Neutrophil (primary cell): ENCODE measurements at regions not wholly inside any gene's neighbourhood (a gene's known extent, or its start where the extent isn't known, plus 50 kb on each side); places are given as distances from the start of the nearest gene placed in this dataset.
"Not testable (repeated sequence)": the region's sequence is repeated elsewhere in the genome, so short reads cannot be mapped to it uniquely, and the experiment has no call there.

Experiments
- H3K27ac ChIP-seq: fragments of 200-600 bp; sonication (generic); 2 replicates; pipeline ENCODE4 v1.5.1; 2016; ENCODE audit warnings: mild to moderate bottlenecking, moderate library complexity
- H3K27me3 ChIP-seq: fragments of 200-600 bp; sonication (generic); 2 replicates; pipeline ENCODE4 v1.6.0; 2016; ENCODE audit warnings: mild to moderate bottlenecking
- H3K36me3 ChIP-seq: fragments of 200-600 bp; sonication (generic); 2 replicates; pipeline ENCODE4 v1.5.1; 2017
- H3K4me1 ChIP-seq, 2 experiments: fragments of 200-600 bp in 1 of 2; sonication (generic) in 1 of 2; 1 replicate in 1 of 2; 2 replicates in 1 of 2; pipeline versions ENCODE4 v1.5.1 to v1.6.1; 2013 to 2016; ENCODE audit warnings: low read depth in 1 of 2, low read length in 1 of 2, mild to moderate bottlenecking in 1 of 2, moderate library complexity in 1 of 2; ENCODE audit not compliant: control insufficient read depth in 1 of 2, insufficient read depth in 1 of 2
- H3K4me3 ChIP-seq, 2 experiments: fragments of 200-600 bp in 1 of 2; sonication (generic) in 1 of 2; 1 replicate in 1 of 2; 2 replicates in 1 of 2; pipeline ENCODE4 v1.5.1; 2013 to 2016; ENCODE audit warnings: low read depth in 1 of 2, low read length in 1 of 2, mild to moderate bottlenecking in 1 of 2, moderate library complexity in 1 of 2
- H3K9me3 ChIP-seq: fragments of 200-600 bp; sonication (generic); 2 replicates; pipeline ENCODE4 v1.5.1; 2016
- CTCF ChIP-seq: fragments of 200-600 bp; sonication (generic); IDR thresholded peaks from 2 replicates; pipeline ENCODE4 v1.5.1; 2016; ENCODE audit warnings: antibody characterized with exemption

- H3K27me3 ChIP-seq: no peaks in the 10 kb centered on the region
- no peak for TF ChIP-seq CTCF
- H3K9me3 ChIP-seq: no peaks in the 10 kb centered on the region
- H3K4me1 ChIP-seq: no peaks in the 10 kb centered on the region
- no peak overlapping the region for H3K4me3 ChIP-seq
- H3K27ac ChIP-seq: no peak overlapping the region
- no peaks in the 10 kb centered on the region for H3K36me3 ChIP-seq
Observed at GRCh38 chr7:79984210-79984609, 150.4 kb upstream of the GNAI1 start.

- H3K9me3 ChIP-seq: no peaks in the 10 kb centered on the region
- H3K27ac ChIP-seq: no peak overlapping the region
- no peak for TF ChIP-seq CTCF
- H3K4me1 ChIP-seq: no peaks in the 10 kb centered on the region
- H3K36me3 ChIP-seq: no peaks in the 10 kb centered on the region
- H3K4me3 ChIP-seq: no peak overlapping the region
- H3K27me3 ChIP-seq: no peaks in the 10 kb centered on the region
Observed at GRCh38 chr7:79982141-79982770, 152.4 kb upstream of the GNAI1 start.

GRCh38 chr7:79980376-79980775, 154.3 kb upstream of the GNAI1 start:
- H3K9me3 ChIP-seq: no peaks in the 10 kb centered on the region
- H3K4me3 ChIP-seq: no peak overlapping the region
- H3K27me3 ChIP-seq: no peaks in the 10 kb centered on the region
- H3K36me3 ChIP-seq: no peaks in the 10 kb centered on the region
- no peaks in the 10 kb centered on the region for H3K4me1 ChIP-seq
- no peak for TF ChIP-seq CTCF
- no peak overlapping the region for H3K27ac ChIP-seq

- no peak overlapping the region for H3K4me3 ChIP-seq
- H3K4me1 ChIP-seq: no peaks in the 10 kb centered on the region
- H3K9me3 ChIP-seq: no peaks in the 10 kb centered on the region
- no peak for TF ChIP-seq CTCF
- no peaks in the 10 kb centered on the region for H3K36me3 ChIP-seq
- H3K27ac ChIP-seq: no peak overlapping the region
- H3K27me3 ChIP-seq: no peaks in the 10 kb centered on the region
Observed at GRCh38 chr7:79979437-79979836, 155.2 kb upstream of the GNAI1 start.

- TF ChIP-seq CTCF: no peak
- H3K4me3 ChIP-seq: no peak overlapping the region
- no peak overlapping the region for H3K27ac ChIP-seq
- no peaks in the 10 kb centered on the region for H3K27me3 ChIP-seq
- H3K4me1 ChIP-seq: no peaks in the 10 kb centered on the region
- no peaks in the 10 kb centered on the region for H3K9me3 ChIP-seq
- no peaks in the 10 kb centered on the region for H3K36me3 ChIP-seq
Observed at GRCh38 chr7:79977481-79977880, 157.2 kb upstream of the GNAI1 start.

GRCh38 chr7:79976711-79977020, 158.0 kb upstream of the GNAI1 start:
- H3K27ac ChIP-seq, H3K4me1 ChIP-seq, H3K9me3 ChIP-seq, H3K36me3 ChIP-seq, H3K4me3 ChIP-seq, H3K27me3 ChIP-seq: not testable (repeated sequence)

- H3K27me3 ChIP-seq, H3K9me3 ChIP-seq, H3K27ac ChIP-seq, H3K4me3 ChIP-seq, H3K36me3 ChIP-seq, H3K4me1 ChIP-seq: not testable (repeated sequence)
Observed at GRCh38 chr7:79975986-79976710, 158.5 kb upstream of the GNAI1 start.
